IPS-NIHi7 (cell line): ENCODE measurements at regions not wholly inside any gene's neighbourhood (a gene's known extent, or its start where the extent isn't known, plus 50 kb on each side); places are given as distances from the start of the nearest gene placed in this dataset.

Experiments
- DNase-seq: peaks from one replicate; pipeline ENCODE4 v3.0.0; 2012; ENCODE audit warnings: mixed read lengths; ENCODE audit errors: extremely low spot score

GRCh38 chr2:55102056-55102812 lies 52.0 kb upstream of the RTN4 start:
- no peak for DNase-seq

DNA sequence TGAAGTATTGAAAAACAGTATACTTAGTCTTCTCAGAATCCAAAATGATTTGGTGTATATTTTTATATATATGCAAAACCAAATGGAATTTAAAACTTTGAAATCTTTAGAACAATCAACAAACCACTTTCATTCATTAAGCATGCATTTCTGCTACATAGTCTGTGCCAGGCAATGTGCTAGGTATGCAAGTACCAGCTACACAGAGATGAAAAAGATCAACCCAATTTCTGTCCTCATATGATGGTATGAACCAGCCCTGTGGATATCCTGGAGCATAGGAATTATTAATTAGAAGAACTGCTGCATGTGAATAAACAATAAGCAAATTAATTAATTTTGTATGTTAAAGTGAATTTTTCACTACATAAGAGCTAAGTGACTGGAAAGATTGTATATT lies 51.2 kb upstream of the RTN4 start:
- no peak for DNase-seq

GRCh38 chr2:55099878-55100820 lies 49.9 kb upstream of the RTN4 start:
- DNase-seq: no peak
